Stomach (tissue), 8 donors: ENCODE measurements at regions not wholly inside any gene's neighbourhood (a gene's known extent, or its start where the extent isn't known, plus 50 kb on each side); places are given as distances from the start of the nearest gene placed in this dataset.

Experiments used
- DNase-seq, 2 donors: peaks; one replicate each; pipeline versions ENCODE4 v3.0.0 to v3.0.0-alpha.2; 2013 to 2019
- H3K27ac ChIP-seq, 5 donors: fragments of 200-600 bp in 4 of 5; sonication (generic) in 4 of 5; one replicate each; pipeline ENCODE4 v1.5.1; 2013 to 2019; ENCODE audit warnings: mild to moderate bottlenecking in 1 of 5, moderate library complexity in 1 of 5
- H3K27me3 ChIP-seq, 3 donors: fragments of 200-600 bp; sonication (generic); one replicate each; pipeline ENCODE4 v1.5.1; 2017 to 2019; ENCODE audit warnings: mixed run types in 1 of 3
- H3K36me3 ChIP-seq, 4 donors: fragments of 200-600 bp; sonication (generic); 1 replicate in 3 of 4; 2 replicates in 1 of 4; pipeline ENCODE4 v1.5.1; 2016 to 2019
- H3K4me1 ChIP-seq, 4 donors: fragments of 200-600 bp; sonication (generic); one replicate each; pipeline ENCODE4 v1.5.1; 2016 to 2019
- H3K4me3 ChIP-seq, 4 donors: fragments of 200-600 bp; sonication (generic) in 3 of 4; one replicate each; pipeline ENCODE4 v1.5.1; 2016 to 2019; ENCODE audit warnings: mild to moderate bottlenecking in 1 of 4
- H3K9me3 ChIP-seq, 4 donors: fragments of 200-600 bp; sonication (generic); one replicate each; pipeline ENCODE4 v1.5.1; 2016 to 2019
- EP300 ChIP-seq: sonication (generic); formaldehyde crosslinking; IDR thresholded peaks from one replicate; pipeline ENCODE4 v1.6.1; 2017; ENCODE audit warnings: antibody characterized with exemption
- POLR2A ChIP-seq, 4 donors: fragments of 450-650 bp; IDR thresholded peaks; one replicate each; pipeline ENCODE4 v1.6.1; 2016; ENCODE audit warnings: antibody characterized with exemption in 4 of 4, control low read depth in 2 of 4, mild to moderate bottlenecking in 1 of 4, moderate library complexity in 1 of 4
- POLR2AphosphoS5 ChIP-seq, 3 donors: sonication (generic); formaldehyde crosslinking; IDR thresholded peaks; one replicate each; pipeline ENCODE4 v1.6.1; 2016; ENCODE audit warnings: antibody characterized with exemption in 3 of 3
- WGBS, 5 donors: extraction: QIAGEN DNeasy Blood & Tissue Kit in 3 of 5; methylation state at CpG; one replicate each; pipeline versions ENCODE4 v1.1.5 to v1.1.7; 2013 to 2018; 5-methylcytosine and 5-hydroxymethylcytosine counted together
- intact Hi-C: fragments of 100-400 bp; cut with DNase I; formaldehyde crosslinking; loops from one replicate; pipeline ENCODE4 v1.15.1; 2023; ENCODE audit warnings: low total_unique reads
- TF ChIP-seq, protein P1 (sequence below), 7 experiments: fragments of 450-650 bp in 4 of 7; fragments of 200-600 bp in 3 of 7; sonication (generic) in 3 of 7; IDR thresholded peaks; one replicate each; pipeline ENCODE4 v1.5.1; 2016 to 2019; ENCODE audit warnings: antibody characterized with exemption in 7 of 7, control low read depth in 2 of 7, mild to moderate bottlenecking in 1 of 7
- donor health status: healthy with polysubstance abuse.
- donor health status: Bipolar disorder and iron deficiency.
- donor health status: healthy.

- intact Hi-C loops: no loop called here
- TF ChIP-seq EP300: no peak
- TF ChIP-seq POLR2A (IDR thresholded peaks at IDR 0.05): no peak
- TF ChIP-seq, protein P1, sequence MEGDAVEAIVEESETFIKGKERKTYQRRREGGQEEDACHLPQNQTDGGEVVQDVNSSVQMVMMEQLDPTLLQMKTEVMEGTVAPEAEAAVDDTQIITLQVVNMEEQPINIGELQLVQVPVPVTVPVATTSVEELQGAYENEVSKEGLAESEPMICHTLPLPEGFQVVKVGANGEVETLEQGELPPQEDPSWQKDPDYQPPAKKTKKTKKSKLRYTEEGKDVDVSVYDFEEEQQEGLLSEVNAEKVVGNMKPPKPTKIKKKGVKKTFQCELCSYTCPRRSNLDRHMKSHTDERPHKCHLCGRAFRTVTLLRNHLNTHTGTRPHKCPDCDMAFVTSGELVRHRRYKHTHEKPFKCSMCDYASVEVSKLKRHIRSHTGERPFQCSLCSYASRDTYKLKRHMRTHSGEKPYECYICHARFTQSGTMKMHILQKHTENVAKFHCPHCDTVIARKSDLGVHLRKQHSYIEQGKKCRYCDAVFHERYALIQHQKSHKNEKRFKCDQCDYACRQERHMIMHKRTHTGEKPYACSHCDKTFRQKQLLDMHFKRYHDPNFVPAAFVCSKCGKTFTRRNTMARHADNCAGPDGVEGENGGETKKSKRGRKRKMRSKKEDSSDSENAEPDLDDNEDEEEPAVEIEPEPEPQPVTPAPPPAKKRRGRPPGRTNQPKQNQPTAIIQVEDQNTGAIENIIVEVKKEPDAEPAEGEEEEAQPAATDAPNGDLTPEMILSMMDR (IDR thresholded peaks at IDR 0.05): no peak
- TF ChIP-seq POLR2AphosphoS5 (IDR thresholded peaks at IDR 0.05): no peak
Observed at GRCh38 chr9:88266416-88266815, 121.8 kb upstream of the SPIN1 start.

DNA sequence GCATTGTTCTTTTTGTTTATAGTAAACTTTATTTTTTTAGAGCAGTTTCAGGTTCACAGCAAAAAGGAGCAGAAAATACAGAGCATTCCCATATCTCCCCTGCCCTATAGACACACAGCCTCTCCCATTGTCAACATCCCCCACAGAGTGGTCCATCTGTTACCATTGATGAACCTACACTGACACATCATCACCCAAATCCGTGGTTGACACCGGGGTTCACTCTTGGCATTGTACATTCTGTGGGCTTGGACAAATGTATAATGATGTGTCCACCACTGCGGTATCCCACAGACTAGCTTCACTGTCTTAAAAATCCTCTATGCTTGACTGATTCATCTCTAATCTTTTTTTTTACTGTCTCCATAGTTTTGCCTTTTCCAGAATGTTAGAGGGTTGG lies 120.7 kb upstream of the SPATA31C2 start:
- Histone ChIP-seq H3K36me3 (no peaks in the 10 kb centered on the region), H3K27ac (peak overlapping the region in 1 of 5 donors; percentile 34), H3K9me3 (no peaks in the 10 kb centered on the region), H3K4me3 (no peak overlapping the region), H3K27me3 (no peaks in the 10 kb centered on the region), H3K4me1 (peaks cover 0 to 23% (median 9%) of the 10 kb centered on the region in 4 donors)
- intact Hi-C loops: no loop called here
- no peak for DNase-seq
- TF ChIP-seq, protein P1 (IDR thresholded peaks at IDR 0.05): no peak
- TF ChIP-seq POLR2AphosphoS5 (IDR thresholded peaks at IDR 0.05): no peak
- TF ChIP-seq EP300: no peak
- TF ChIP-seq POLR2A (IDR thresholded peaks at IDR 0.05): no peak
- WGBS, 5 donors: 70 to 92% (median 89%) methylated on average over 3 of the region's 3 CpGs

More at GRCh38 chr9:88266416-88266815, 121.8 kb upstream of the SPIN1 start:
- H3K4me1 ChIP-seq: peaks cover 0 to 3% (median 0%) of the 10 kb centered on the region in 4 donors
- H3K9me3 ChIP-seq: no peaks in the 10 kb centered on the region
- no peaks in the 10 kb centered on the region for H3K27me3 ChIP-seq
- no peak overlapping the region for H3K4me3 ChIP-seq
- WGBS, 5 donors: 56 to 75% (median 62%) methylated on average over 2 of the region's 2 CpGs
- H3K27ac ChIP-seq: no peak overlapping the region
- DNase-seq: no peak
- no peaks in the 10 kb centered on the region for H3K36me3 ChIP-seq

DNA sequence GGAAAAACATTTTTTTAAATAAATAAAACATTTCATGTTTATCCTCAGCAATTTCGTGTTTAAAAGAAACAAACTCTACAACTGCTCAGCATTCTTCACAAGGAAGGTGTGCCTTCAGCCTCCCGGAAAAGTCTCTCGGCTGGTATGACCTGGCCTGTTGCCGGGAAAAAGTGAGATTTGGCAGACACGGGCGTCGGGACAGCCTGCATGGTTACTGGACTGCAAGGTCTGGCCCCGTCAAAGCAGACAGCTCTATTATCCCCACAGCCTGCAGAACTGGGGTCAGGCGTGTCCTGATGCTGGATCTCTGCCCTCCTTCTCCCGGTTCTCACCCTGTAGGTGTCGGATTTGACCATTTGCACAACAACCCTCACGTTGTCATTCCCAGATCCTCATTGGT lies 120.3 kb upstream of the SPATA31C2 start:
- Histone ChIP-seq H3K4me1 (peaks cover 0 to 23% (median 9%) of the 10 kb centered on the region in 4 donors), H3K36me3 (no peaks in the 10 kb centered on the region), H3K27me3 (no peaks in the 10 kb centered on the region), H3K27ac (peak overlapping the region in 2 of 5 donors; percentile 32 to 34), H3K4me3 (no peak overlapping the region), H3K9me3 (no peaks in the 10 kb centered on the region)
- TF ChIP-seq POLR2AphosphoS5 (IDR thresholded peaks at IDR 0.05) (peak in 1 of 3 donors; percentile 74), EP300 (no peak)
- TF ChIP-seq, protein P1 (IDR thresholded peaks at IDR 0.05): no peak
- WGBS, 5 donors: 18 to 46% (median 23%) methylated on average over 12 of the region's 12 CpGs
- peak; percentile 64 to 70 for DNase-seq
- intact Hi-C loops: no loop called here

- DNase-seq: peak in 1 of 2 donors; percentile 90
- Histone ChIP-seq H3K4me1 (peaks cover 0 to 23% (median 9%) of the 10 kb centered on the region in 4 donors), H3K27ac (peak overlapping the region in 2 of 5 donors; percentile 32 to 34), H3K36me3 (no peaks in the 10 kb centered on the region), H3K9me3 (no peaks in the 10 kb centered on the region), H3K27me3 (no peaks in the 10 kb centered on the region), H3K4me3 (no peak overlapping the region)
- TF ChIP-seq EP300 (no peak), POLR2A (IDR thresholded peaks at IDR 0.05) (no peak), POLR2AphosphoS5 (IDR thresholded peaks at IDR 0.05) (no peak)
- TF ChIP-seq, protein P1 (IDR thresholded peaks at IDR 0.05): no peak
- intact Hi-C loops: no loop called here
- WGBS, 5 donors: 36 to 63% (median 46%) methylated on average over 2 of the region's 2 CpGs
Observed at GRCh38 chr9:88258024-88258423, 119.7 kb upstream of the SPATA31C2 start.
